KOPT-K1 (cell line): ENCODE measurements at regions not wholly inside any gene's neighbourhood (a gene's known extent, or its start where the extent isn't known, plus 50 kb on each side); places are given as distances from the start of the nearest gene placed in this dataset.

Experiments
- H3K27ac ChIP-seq: fragments of 200-600 bp; sonication (generic); 2 replicates; pipeline ENCODE4 v1.5.1; 2016; ENCODE audit warnings: antibody characterized with exemption, mild to moderate bottlenecking, low read depth, low read length; ENCODE audit not compliant: poor library complexity, severe bottlenecking
- H3K36me3 ChIP-seq: fragments of 200-600 bp; sonication (generic); 2 replicates; pipeline ENCODE4 v1.5.1; 2017; ENCODE audit warnings: antibody characterized with exemption, mild to moderate bottlenecking, low read length, moderate library complexity; ENCODE audit not compliant: insufficient read depth
- H3K9me3 ChIP-seq: fragments of 200-600 bp; sonication (generic); 2 replicates; pipeline ENCODE4 v1.5.1; 2017; ENCODE audit warnings: antibody characterized with exemption, low read length, mild to moderate bottlenecking; ENCODE audit not compliant: insufficient read depth, poor library complexity, severe bottlenecking

- Histone ChIP-seq H3K9me3 (no peaks in the 10 kb centered on the region), H3K27ac (no peak overlapping the region), H3K36me3 (no peaks in the 10 kb centered on the region)
Measured at GRCh38 chr22:27531782-27532530, 269.6 kb downstream of the MN1 start.

GRCh38 chr22:27533105-27533745 lies 268.3 kb downstream of the MN1 start:
- Histone ChIP-seq H3K9me3 (no peaks in the 10 kb centered on the region), H3K27ac (no peak overlapping the region), H3K36me3 (no peaks in the 10 kb centered on the region)

- Histone ChIP-seq H3K27ac (no peak overlapping the region), H3K36me3 (no peaks in the 10 kb centered on the region), H3K9me3 (no peaks in the 10 kb centered on the region)
Measured at GRCh38 chr22:27534720-27535125, 266.8 kb downstream of the MN1 start.

GRCh38 chr22:27535452-27535851 lies 266.1 kb downstream of the MN1 start:
- no peak overlapping the region for H3K27ac ChIP-seq
- no peaks in the 10 kb centered on the region for H3K9me3 ChIP-seq
- H3K36me3 ChIP-seq, result no peaks in the 10 kb centered on the region

GRCh38 chr22:27537501-27537900 lies 264.1 kb downstream of the MN1 start:
- H3K36me3 ChIP-seq, result no peaks in the 10 kb centered on the region
- no peaks in the 10 kb centered on the region for H3K9me3 ChIP-seq
- H3K27ac ChIP-seq, result no peak overlapping the region

- H3K36me3 ChIP-seq, result no peaks in the 10 kb centered on the region
- no peak overlapping the region for H3K27ac ChIP-seq
- no peaks in the 10 kb centered on the region for H3K9me3 ChIP-seq
Measured at GRCh38 chr22:27538666-27539065, 262.9 kb downstream of the MN1 start.

GRCh38 chr22:27540247-27540646 lies 261.3 kb downstream of the MN1 start:
- Histone ChIP-seq H3K9me3 (no peaks in the 10 kb centered on the region), H3K36me3 (no peaks in the 10 kb centered on the region), H3K27ac (no peak overlapping the region)

GRCh38 chr22:27540656-27541396 lies 260.7 kb downstream of the MN1 start:
- no peaks in the 10 kb centered on the region for H3K36me3 ChIP-seq
- H3K27ac ChIP-seq, result no peak overlapping the region
- H3K9me3 ChIP-seq, result no peaks in the 10 kb centered on the region

GRCh38 chr22:27541836-27542235 lies 259.7 kb downstream of the MN1 start:
- Histone ChIP-seq H3K36me3 (no peaks in the 10 kb centered on the region), H3K27ac (no peak overlapping the region), H3K9me3 (no peaks in the 10 kb centered on the region)

- no peaks in the 10 kb centered on the region for H3K9me3 ChIP-seq
- no peaks in the 10 kb centered on the region for H3K36me3 ChIP-seq
- H3K27ac ChIP-seq, result no peak overlapping the region
Measured at GRCh38 chr22:27542602-27543001, 259.0 kb downstream of the MN1 start.

GRCh38 chr22:27543460-27543859 lies 258.1 kb downstream of the MN1 start:
- no peaks in the 10 kb centered on the region for H3K9me3 ChIP-seq
- H3K36me3 ChIP-seq, result no peaks in the 10 kb centered on the region
- H3K27ac ChIP-seq, result no peak overlapping the region

- H3K27ac ChIP-seq, result no peak overlapping the region
Measured at GRCh38 chr22:27545085-27545484, 256.5 kb downstream of the MN1 start.

GRCh38 chr22:27546157-27546935 lies 255.2 kb downstream of the MN1 start:
- H3K9me3 ChIP-seq, result no peaks in the 10 kb centered on the region
- no peaks in the 10 kb centered on the region for H3K36me3 ChIP-seq

More at GRCh38 chr22:27545085-27545484, 256.5 kb downstream of the MN1 start:
- no peaks in the 10 kb centered on the region for H3K36me3 ChIP-seq
- no peaks in the 10 kb centered on the region for H3K9me3 ChIP-seq

GRCh38 chr22:27551402-27551801 lies 250.2 kb downstream of the MN1 start:
- H3K9me3 ChIP-seq, result peaks cover 5% of the 10 kb centered on the region
- no peak overlapping the region for H3K27ac ChIP-seq
- no peaks in the 10 kb centered on the region for H3K36me3 ChIP-seq

More at GRCh38 chr22:27546157-27546935, 255.2 kb downstream of the MN1 start:
- H3K27ac ChIP-seq, result no peak overlapping the region

GRCh38 chr22:27552176-27552575 lies 249.4 kb downstream of the MN1 start:
- Histone ChIP-seq H3K36me3 (no peaks in the 10 kb centered on the region), H3K9me3 (peaks cover 5% of the 10 kb centered on the region)

More at GRCh38 chr22:27552176-27552575, 249.4 kb downstream of the MN1 start:
- H3K27ac ChIP-seq, result no peak overlapping the region
